ENCODE measurements at regions not wholly inside any gene's neighbourhood (a gene's known extent, or its start where the extent isn't known, plus 50 kb on each side); places are given as distances from the start of the nearest gene placed in this dataset.

DNA sequence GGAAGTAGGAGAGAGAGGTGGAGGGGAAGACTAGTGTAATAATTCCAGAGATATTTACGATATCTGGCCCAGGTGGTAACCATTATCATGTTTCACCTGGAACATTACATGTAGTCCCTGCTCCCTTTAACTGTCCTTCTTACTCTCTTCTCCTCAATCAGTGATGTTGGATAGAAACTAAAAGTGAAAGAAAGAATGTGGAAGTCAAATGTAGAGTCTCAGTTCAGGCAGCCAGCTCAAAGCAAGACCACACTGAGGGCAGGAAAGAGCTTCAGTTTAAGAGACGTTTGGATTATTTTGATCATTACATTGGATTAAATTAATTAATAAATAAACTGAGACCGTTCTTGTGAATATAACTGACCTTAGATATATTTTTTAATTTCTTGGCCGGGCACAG is 594.4 kb downstream of the FLRT2 start:
- TF ChIP-seq, protein P1, sequence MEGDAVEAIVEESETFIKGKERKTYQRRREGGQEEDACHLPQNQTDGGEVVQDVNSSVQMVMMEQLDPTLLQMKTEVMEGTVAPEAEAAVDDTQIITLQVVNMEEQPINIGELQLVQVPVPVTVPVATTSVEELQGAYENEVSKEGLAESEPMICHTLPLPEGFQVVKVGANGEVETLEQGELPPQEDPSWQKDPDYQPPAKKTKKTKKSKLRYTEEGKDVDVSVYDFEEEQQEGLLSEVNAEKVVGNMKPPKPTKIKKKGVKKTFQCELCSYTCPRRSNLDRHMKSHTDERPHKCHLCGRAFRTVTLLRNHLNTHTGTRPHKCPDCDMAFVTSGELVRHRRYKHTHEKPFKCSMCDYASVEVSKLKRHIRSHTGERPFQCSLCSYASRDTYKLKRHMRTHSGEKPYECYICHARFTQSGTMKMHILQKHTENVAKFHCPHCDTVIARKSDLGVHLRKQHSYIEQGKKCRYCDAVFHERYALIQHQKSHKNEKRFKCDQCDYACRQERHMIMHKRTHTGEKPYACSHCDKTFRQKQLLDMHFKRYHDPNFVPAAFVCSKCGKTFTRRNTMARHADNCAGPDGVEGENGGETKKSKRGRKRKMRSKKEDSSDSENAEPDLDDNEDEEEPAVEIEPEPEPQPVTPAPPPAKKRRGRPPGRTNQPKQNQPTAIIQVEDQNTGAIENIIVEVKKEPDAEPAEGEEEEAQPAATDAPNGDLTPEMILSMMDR (IDR thresholded peaks at IDR 0.05; ENCODE audit: low read depth, low read length, poor library complexity, severe bottlenecking), result no peak
- TF ChIP-seq EZH2phosphoT487 (IDR thresholded peaks at IDR 0.05; ENCODE audit: borderline replicate concordance, low read length), result no peak
